WTC11 (cell line): ENCODE measurements at regions not wholly inside any gene's neighbourhood (a gene's known extent, or its start where the extent isn't known, plus 50 kb on each side); places are given as distances from the start of the nearest gene placed in this dataset.

Experiments
- ATAC-seq: fragments of 200-7000 bp; cut with Tn5 transposase; 2 replicates; pipeline ENCODE4 v1.10.0; 2021; ENCODE audit warnings: mild to moderate bottlenecking, moderate library complexity
- CTCF ChIA-PET: fragments of 300-600 bp; sonication (Branson Sonifier 250); formaldehyde crosslinking; loops from one replicate; lab custom pipeline; 2021; ENCODE audit warnings: antibody characterized with exemption; lab: Charles Lee
- POLR2A ChIA-PET: fragments of 350-600 bp; sonication (Branson Sonifier 250); formaldehyde crosslinking; loops from one replicate; lab custom pipeline; 2021; ENCODE audit warnings: antibody characterized with exemption; lab: Charles Lee
- DNase-seq: peaks from one replicate; pipeline ENCODE4 v3.0.0; 2021; ENCODE audit warnings: low spot score
- H3K27ac Mint-ChIP-seq: 2 replicates; pipeline ENCODE4 v1.8.0; 2021; ENCODE audit warnings: mixed read lengths
- H3K27me3 Mint-ChIP-seq: 2 replicates; pipeline ENCODE4 v1.8.0; 2021; ENCODE audit warnings: low read depth, mild to moderate bottlenecking, moderate library complexity, mixed read lengths
- H3K36me3 Mint-ChIP-seq: 2 replicates; pipeline ENCODE4 v1.8.0; 2021; ENCODE audit warnings: mixed read lengths
- H3K4me1 Mint-ChIP-seq: 2 replicates; pipeline ENCODE4 v1.8.0; 2022; ENCODE audit warnings: mixed read lengths
- H3K4me3 Mint-ChIP-seq: 2 replicates; pipeline ENCODE4 v1.8.0; 2021; ENCODE audit warnings: mild to moderate bottlenecking, moderate library complexity, mixed read lengths
- H3K9me3 Mint-ChIP-seq: 2 replicates; pipeline ENCODE4 v1.8.0; 2021; ENCODE audit warnings: mixed read lengths
- ATF1 ChIP-seq: sonication (generic); formaldehyde crosslinking; IDR thresholded peaks from 2 replicates; pipeline ENCODE4 v1.8.1; 2023; ENCODE audit warnings: mild to moderate bottlenecking, moderate library complexity, missing genetic modification reagents
- ELF4 ChIP-seq: sonication (generic); formaldehyde crosslinking; IDR thresholded peaks from 2 replicates; pipeline ENCODE4 v1.8.1; 2022; ENCODE audit warnings: low read depth, mild to moderate bottlenecking, moderate library complexity, missing genetic modification reagents
- JAZF1 ChIP-seq: fragments of 250-450 bp; sonication (Bioruptor Pico); IDR thresholded peaks from 2 replicates; pipeline ENCODE4 v1.9.0; 2021; ENCODE audit warnings: moderate library complexity, mild to moderate bottlenecking, inconsistent platforms
- JUN ChIP-seq: sonication (generic); formaldehyde crosslinking; IDR thresholded peaks from 2 replicates; pipeline ENCODE4 v1.8.0; 2023; ENCODE audit warnings: mild to moderate bottlenecking, missing genetic modification reagents
- NR2C2 ChIP-seq: sonication (generic); formaldehyde crosslinking; IDR thresholded peaks from 2 replicates; pipeline ENCODE4 v1.8.0; 2022; ENCODE audit warnings: mild to moderate bottlenecking, missing genetic modification reagents
- PRRX2 ChIP-seq: fragments of 250-450 bp; sonication (Bioruptor Pico); IDR thresholded peaks from 2 replicates; pipeline ENCODE4 v1.8.0; 2021; ENCODE audit warnings: mild to moderate bottlenecking
- RELA ChIP-seq: sonication (generic); formaldehyde crosslinking; IDR thresholded peaks from 2 replicates; pipeline ENCODE4 v1.8.1; 2022; ENCODE audit warnings: missing genetic modification reagents, mild to moderate bottlenecking, borderline replicate concordance
- RORB ChIP-seq: fragments of 250-450 bp; sonication (Bioruptor Pico); IDR thresholded peaks from 2 replicates; pipeline ENCODE4 v1.9.0; 2021; ENCODE audit warnings: mild to moderate bottlenecking
- SMAD4 ChIP-seq: sonication (generic); formaldehyde crosslinking; IDR thresholded peaks from 2 replicates; pipeline ENCODE4 v1.8.0; 2022; ENCODE audit warnings: mild to moderate bottlenecking, missing genetic modification reagents
- TCF7 ChIP-seq: sonication (generic); formaldehyde crosslinking; IDR thresholded peaks from 2 replicates; pipeline ENCODE4 v1.8.0; 2022; ENCODE audit warnings: mild to moderate bottlenecking, low read depth, missing genetic modification reagents, moderate library complexity
- ZBTB21 ChIP-seq: sonication (generic); formaldehyde crosslinking; IDR thresholded peaks from 2 replicates; pipeline ENCODE4 v1.8.1; 2023; ENCODE audit warnings: mild to moderate bottlenecking, missing genetic modification reagents, borderline replicate concordance
- TF ChIP-seq, protein P1 (sequence below): sonication (generic); formaldehyde crosslinking; IDR thresholded peaks from 2 replicates; pipeline ENCODE4 v1.8.0; 2022; ENCODE audit warnings: mild to moderate bottlenecking, missing genetic modification reagents
- TF ChIP-seq, protein P2 (sequence below): sonication (generic); formaldehyde crosslinking; IDR thresholded peaks from 2 replicates; pipeline ENCODE4 v1.8.1; 2023; ENCODE audit warnings: mild to moderate bottlenecking, missing genetic modification reagents, moderate library complexity
- TF ChIP-seq, protein P3 (sequence below): sonication (generic); formaldehyde crosslinking; conservative IDR thresholded peaks from 2 replicates; pipeline ENCODE4 v1.8.1; 2023; ENCODE audit warnings: mild to moderate bottlenecking, low read depth, missing genetic modification reagents, moderate library complexity
- TF ChIP-seq, protein P4 (sequence below): sonication (generic); formaldehyde crosslinking; IDR thresholded peaks from 2 replicates; pipeline ENCODE4 v1.8.1; 2023; ENCODE audit warnings: mild to moderate bottlenecking, missing genetic modification reagents
- TF ChIP-seq, protein P5 (sequence below): sonication (generic); formaldehyde crosslinking; IDR thresholded peaks from 2 replicates; pipeline ENCODE4 v1.8.1; 2023; ENCODE audit warnings: mild to moderate bottlenecking, missing genetic modification reagents, moderate library complexity
- TF ChIP-seq, protein P6 (sequence below): sonication (generic); formaldehyde crosslinking; IDR thresholded peaks from 2 replicates; pipeline ENCODE4 v1.8.1; 2022; ENCODE audit warnings: mild to moderate bottlenecking, moderate library complexity, missing genetic modification reagents
- TF ChIP-seq, protein P7 (sequence below): fragments of 250-450 bp; sonication (Bioruptor Pico); IDR thresholded peaks from 2 replicates; pipeline ENCODE4 v1.9.0; 2021; ENCODE audit warnings: moderate library complexity, mild to moderate bottlenecking, inconsistent platforms, borderline replicate concordance

DNA sequence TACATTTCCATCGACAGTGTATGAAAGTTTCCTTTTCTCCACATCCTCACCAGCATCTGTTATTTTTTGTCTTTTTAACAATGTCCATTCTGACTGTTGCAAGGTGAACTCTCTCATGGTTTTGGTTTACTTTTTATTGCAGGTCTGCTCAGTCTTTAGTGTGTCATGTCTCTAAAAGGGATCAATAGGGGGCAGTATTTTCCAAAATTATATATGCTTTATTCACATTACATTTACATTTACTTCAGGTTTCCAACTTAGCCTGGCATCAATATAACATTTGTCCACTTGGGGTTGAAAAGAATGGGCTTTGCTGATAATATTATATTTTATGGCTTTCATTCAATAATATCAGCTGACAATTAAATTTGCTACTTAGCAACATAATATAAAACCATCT lies 265.0 kb upstream of the SLITRK2 start (continued):
- TF ChIP-seq, protein P1, sequence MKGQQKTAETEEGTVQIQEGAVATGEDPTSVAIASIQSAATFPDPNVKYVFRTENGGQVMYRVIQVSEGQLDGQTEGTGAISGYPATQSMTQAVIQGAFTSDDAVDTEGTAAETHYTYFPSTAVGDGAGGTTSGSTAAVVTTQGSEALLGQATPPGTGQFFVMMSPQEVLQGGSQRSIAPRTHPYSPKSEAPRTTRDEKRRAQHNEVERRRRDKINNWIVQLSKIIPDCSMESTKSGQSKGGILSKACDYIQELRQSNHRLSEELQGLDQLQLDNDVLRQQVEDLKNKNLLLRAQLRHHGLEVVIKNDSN, result no peak
- no peak for TF ChIP-seq RORB (CRISPR knock-in tag)
- no peak for TF ChIP-seq ZBTB21
- TF ChIP-seq, protein P2, sequence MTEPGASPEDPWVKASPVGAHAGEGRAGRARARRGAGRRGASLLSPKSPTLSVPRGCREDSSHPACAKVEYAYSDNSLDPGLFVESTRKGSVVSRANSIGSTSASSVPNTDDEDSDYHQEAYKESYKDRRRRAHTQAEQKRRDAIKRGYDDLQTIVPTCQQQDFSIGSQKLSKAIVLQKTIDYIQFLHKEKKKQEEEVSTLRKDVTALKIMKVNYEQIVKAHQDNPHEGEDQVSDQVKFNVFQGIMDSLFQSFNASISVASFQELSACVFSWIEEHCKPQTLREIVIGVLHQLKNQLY, result no peak
- TF ChIP-seq, all 79 proteins: peak for 0

DNA sequence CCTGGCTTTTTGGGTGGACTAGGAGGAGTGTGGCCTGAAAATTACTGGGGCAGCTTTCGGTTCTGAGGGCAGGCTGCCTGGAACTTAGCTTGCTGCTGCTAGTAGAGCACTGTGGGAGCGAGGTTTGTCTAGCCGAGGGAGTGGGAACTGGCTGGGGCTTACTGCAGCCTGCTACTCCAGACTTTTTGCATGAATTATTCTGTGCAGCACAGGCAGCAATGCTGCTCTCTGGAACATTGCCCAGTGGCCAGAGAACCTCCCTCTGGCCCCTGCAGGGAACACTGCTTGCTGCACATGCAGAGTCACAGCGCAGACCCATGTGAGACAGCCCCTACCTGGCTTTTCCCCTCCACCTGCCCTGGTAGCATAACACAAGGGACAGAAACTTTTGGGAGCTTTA lies 263.9 kb upstream of the SLITRK2 start:
- no peak overlapping the region for H3K27ac Mint-ChIP-seq
- no peak overlapping the region for H3K4me3 Mint-ChIP-seq
- no peak for DNase-seq
- ChIA-PET CTCF (no interaction called here), POLR2A (no interaction called here)
- peaks cover 4% of the 10 kb centered on the region for H3K27me3 Mint-ChIP-seq
- ATAC-seq, result no peak
- no peaks in the 10 kb centered on the region for H3K4me1 Mint-ChIP-seq
- H3K36me3 Mint-ChIP-seq, result peaks cover 35% of the 10 kb centered on the region
- TF ChIP-seq, protein P3, sequence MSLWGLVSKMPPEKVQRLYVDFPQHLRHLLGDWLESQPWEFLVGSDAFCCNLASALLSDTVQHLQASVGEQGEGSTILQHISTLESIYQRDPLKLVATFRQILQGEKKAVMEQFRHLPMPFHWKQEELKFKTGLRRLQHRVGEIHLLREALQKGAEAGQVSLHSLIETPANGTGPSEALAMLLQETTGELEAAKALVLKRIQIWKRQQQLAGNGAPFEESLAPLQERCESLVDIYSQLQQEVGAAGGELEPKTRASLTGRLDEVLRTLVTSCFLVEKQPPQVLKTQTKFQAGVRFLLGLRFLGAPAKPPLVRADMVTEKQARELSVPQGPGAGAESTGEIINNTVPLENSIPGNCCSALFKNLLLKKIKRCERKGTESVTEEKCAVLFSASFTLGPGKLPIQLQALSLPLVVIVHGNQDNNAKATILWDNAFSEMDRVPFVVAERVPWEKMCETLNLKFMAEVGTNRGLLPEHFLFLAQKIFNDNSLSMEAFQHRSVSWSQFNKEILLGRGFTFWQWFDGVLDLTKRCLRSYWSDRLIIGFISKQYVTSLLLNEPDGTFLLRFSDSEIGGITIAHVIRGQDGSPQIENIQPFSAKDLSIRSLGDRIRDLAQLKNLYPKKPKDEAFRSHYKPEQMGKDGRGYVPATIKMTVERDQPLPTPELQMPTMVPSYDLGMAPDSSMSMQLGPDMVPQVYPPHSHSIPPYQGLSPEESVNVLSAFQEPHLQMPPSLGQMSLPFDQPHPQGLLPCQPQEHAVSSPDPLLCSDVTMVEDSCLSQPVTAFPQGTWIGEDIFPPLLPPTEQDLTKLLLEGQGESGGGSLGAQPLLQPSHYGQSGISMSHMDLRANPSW (CRISPR knock-in tag), result no peak
- no peak for TF ChIP-seq JUN
- no peak for TF ChIP-seq TCF7 (CRISPR knock-in tag)
- TF ChIP-seq PRRX2 (CRISPR knock-in tag), result no peak
- TF ChIP-seq, protein P4, sequence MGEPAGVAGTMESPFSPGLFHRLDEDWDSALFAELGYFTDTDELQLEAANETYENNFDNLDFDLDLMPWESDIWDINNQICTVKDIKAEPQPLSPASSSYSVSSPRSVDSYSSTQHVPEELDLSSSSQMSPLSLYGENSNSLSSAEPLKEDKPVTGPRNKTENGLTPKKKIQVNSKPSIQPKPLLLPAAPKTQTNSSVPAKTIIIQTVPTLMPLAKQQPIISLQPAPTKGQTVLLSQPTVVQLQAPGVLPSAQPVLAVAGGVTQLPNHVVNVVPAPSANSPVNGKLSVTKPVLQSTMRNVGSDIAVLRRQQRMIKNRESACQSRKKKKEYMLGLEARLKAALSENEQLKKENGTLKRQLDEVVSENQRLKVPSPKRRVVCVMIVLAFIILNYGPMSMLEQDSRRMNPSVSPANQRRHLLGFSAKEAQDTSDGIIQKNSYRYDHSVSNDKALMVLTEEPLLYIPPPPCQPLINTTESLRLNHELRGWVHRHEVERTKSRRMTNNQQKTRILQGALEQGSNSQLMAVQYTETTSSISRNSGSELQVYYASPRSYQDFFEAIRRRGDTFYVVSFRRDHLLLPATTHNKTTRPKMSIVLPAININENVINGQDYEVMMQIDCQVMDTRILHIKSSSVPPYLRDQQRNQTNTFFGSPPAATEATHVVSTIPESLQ (CRISPR knock-in tag), result no peak
- TF ChIP-seq RELA, result no peak
- TF ChIP-seq, protein P5, sequence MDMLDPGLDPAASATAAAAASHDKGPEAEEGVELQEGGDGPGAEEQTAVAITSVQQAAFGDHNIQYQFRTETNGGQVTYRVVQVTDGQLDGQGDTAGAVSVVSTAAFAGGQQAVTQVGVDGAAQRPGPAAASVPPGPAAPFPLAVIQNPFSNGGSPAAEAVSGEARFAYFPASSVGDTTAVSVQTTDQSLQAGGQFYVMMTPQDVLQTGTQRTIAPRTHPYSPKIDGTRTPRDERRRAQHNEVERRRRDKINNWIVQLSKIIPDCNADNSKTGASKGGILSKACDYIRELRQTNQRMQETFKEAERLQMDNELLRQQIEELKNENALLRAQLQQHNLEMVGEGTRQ, result no peak
- no peak for TF ChIP-seq ELF4 (CRISPR knock-in tag)
- TF ChIP-seq, protein P6, sequence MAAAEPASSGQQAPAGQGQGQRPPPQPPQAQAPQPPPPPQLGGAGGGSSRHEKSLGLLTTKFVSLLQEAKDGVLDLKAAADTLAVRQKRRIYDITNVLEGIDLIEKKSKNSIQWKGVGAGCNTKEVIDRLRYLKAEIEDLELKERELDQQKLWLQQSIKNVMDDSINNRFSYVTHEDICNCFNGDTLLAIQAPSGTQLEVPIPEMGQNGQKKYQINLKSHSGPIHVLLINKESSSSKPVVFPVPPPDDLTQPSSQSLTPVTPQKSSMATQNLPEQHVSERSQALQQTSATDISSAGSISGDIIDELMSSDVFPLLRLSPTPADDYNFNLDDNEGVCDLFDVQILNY (CRISPR knock-in tag), result no peak
- no peak for TF ChIP-seq JAZF1 (CRISPR knock-in tag)
- TF ChIP-seq ATF1 (CRISPR knock-in tag), result no peak
- TF ChIP-seq SMAD4 (CRISPR knock-in tag), result no peak
- TF ChIP-seq, protein P7, sequence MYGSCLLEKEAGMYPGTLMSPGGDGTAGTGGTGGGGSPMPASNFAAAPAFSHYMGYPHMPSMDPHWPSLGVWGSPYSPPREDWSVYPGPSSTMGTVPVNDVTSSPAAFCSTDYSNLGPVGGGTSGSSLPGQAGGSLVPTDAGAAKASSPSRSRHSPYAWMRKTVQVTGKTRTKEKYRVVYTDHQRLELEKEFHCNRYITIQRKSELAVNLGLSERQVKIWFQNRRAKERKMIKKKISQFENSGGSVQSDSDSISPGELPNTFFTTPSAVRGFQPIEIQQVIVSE (CRISPR knock-in tag), result no peak
- TF ChIP-seq, protein P1, result no peak
- TF ChIP-seq NR2C2 (CRISPR knock-in tag), result no peak
- peaks cover 52% of the 10 kb centered on the region for H3K9me3 Mint-ChIP-seq
